ENCODE measurements at regions not wholly inside any gene's neighbourhood (a gene's known extent, or its start where the extent isn't known, plus 50 kb on each side); places are given as distances from the start of the nearest gene placed in this dataset.

DNA sequence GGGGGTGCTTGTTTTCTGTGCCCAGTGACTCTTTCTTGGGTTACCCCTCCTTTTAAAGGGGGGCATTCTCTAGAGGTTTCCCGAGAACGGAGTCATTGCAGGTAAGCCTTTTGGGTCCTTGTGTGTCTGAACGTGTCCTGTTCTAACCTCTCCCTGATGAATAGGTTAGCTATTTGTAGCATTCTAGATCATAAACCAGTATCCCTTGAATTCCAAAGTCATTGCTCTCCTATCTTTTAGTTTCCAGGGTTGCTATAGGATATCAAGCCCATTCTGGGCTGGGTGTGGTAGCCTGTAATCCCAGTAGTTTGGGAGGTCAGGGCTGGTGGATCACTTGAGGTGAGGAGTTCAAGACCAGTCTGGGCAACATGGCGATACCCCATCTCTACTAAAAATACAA, 65.9 kb upstream of the YWHAQ start:
- Histone ChIP-seq H3K9me3 (no peaks in the 10 kb centered on the region), H3K4me3 (no peak overlapping the region), H3K27me3 (no peaks in the 10 kb centered on the region), H3K4me1 (peaks cover 0 to 5% (median 0%) of the 10 kb centered on the region in 4 donors), H3K27ac (no peak overlapping the region), H3K36me3 (no peaks in the 10 kb centered on the region)
- intact Hi-C loops (cut with DNase I): no loop called here
- DNase-seq (no peak), ATAC-seq (no peak)
- 80% methylated on average over 1 of the region's 4 CpGs for WGBS (ENCODE audit: insufficient coverage, low coverage, low lambda C conversion rate, missing lambda C conversion rate)
- TF ChIP-seq POLR2A (IDR thresholded peaks at IDR 0.05) (no peak), CTCF (IDR thresholded peaks at IDR 0.05) (no peak)

- DNase-seq (no peak), ATAC-seq (peak; percentile 42 to 90 (median 72))
- Histone ChIP-seq H3K27me3 (no peaks in the 10 kb centered on the region), H3K36me3 (no peaks in the 10 kb centered on the region), H3K27ac (no peak overlapping the region), H3K4me3 (no peak overlapping the region), H3K4me1 (peaks cover 0 to 5% (median 0%) of the 10 kb centered on the region in 4 donors), H3K9me3 (no peaks in the 10 kb centered on the region)
- WGBS (ENCODE audit: insufficient coverage, low coverage, low lambda C conversion rate, missing lambda C conversion rate): 26% methylated on average over 5 of the region's 5 CpGs
- intact Hi-C loops (cut with DNase I): no loop called here
- TF ChIP-seq POLR2A (IDR thresholded peaks at IDR 0.05): no peak
- no peak for TF ChIP-seq CTCF (IDR thresholded peaks at IDR 0.05)
These were observed 67.1 kb upstream of the YWHAQ start for GRCh38 chr2:9697909-9698308.

DNA sequence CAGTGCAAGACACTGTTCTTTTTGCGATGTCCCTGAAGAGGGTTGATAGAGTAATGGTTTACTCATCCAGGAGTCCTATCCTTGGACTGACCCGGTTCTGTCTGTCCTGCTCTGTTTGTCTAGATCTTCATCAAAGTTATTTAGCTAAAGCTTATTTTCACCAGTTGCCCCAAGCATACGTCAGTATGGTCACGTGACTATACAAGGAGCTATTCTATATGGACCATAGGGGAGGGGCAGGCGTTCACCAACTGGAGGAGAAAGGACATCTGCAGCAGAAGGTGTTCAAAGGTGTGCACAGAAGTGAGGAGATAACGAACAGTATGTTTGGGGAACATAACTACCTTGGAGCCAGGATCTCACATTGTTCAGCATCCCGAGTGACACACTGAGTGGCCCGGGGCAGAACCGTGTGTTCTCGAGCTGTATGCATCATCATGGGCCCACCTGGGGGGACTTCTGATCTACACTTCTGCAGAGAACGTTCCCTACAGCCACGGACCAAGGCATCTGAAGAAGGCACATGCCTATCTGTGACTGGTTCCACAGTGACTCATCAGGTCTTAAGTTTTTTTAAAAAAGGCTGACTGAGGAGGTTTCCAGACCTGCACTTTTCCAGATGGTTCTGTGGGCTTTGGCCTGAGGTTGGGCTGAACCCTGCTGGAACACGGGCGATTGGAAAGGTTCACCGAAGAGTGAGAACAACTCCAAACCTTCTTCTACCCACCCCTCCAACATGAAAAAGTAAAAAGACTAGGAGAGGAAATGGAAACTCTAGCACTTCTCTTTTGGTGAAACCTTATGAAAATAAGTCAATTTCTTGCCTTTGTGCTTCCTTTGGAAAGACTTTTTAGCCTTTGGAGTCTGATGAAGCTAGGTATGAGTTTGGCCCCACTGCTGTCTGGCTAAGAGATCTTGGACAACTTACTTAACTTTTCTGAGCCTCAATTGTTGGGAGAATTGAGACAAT, 68.6 kb upstream of the YWHAQ start:
- intact Hi-C loops (cut with DNase I): no loop called here
- no peaks in the 10 kb centered on the region for H3K9me3 ChIP-seq
- DNase-seq: no peak
- no peak overlapping the region for H3K4me3 ChIP-seq
- peaks cover 0 to 5% (median 0%) of the 10 kb centered on the region in 4 donors for H3K4me1 ChIP-seq
- no peaks in the 10 kb centered on the region for H3K36me3 ChIP-seq
- WGBS (ENCODE audit: insufficient coverage, low coverage, low lambda C conversion rate, missing lambda C conversion rate): 74% methylated on average over 10 of the region's 15 CpGs
- no peak overlapping the region for H3K27ac ChIP-seq
- H3K27me3 ChIP-seq: no peaks in the 10 kb centered on the region
- ATAC-seq: no peak
- no peak for TF ChIP-seq CTCF (IDR thresholded peaks at IDR 0.05)
- TF ChIP-seq POLR2A (IDR thresholded peaks at IDR 0.05): no peak

- WGBS (ENCODE audit: insufficient coverage, low coverage, low lambda C conversion rate, missing lambda C conversion rate): 69% methylated on average over 4 of the region's 4 CpGs
- H3K9me3 ChIP-seq: no peaks in the 10 kb centered on the region
- peaks cover 0 to 5% (median 0%) of the 10 kb centered on the region in 4 donors for H3K4me1 ChIP-seq
- TF ChIP-seq CTCF (IDR thresholded peaks at IDR 0.05): no peak
- no peak for TF ChIP-seq POLR2A (IDR thresholded peaks at IDR 0.05)
- DNase-seq (no peak), ATAC-seq (no peak)
- H3K27me3 ChIP-seq: no peaks in the 10 kb centered on the region
- no peak overlapping the region for H3K4me3 ChIP-seq
- intact Hi-C loops (cut with DNase I): no loop called here
- H3K27ac ChIP-seq: no peak overlapping the region
- no peaks in the 10 kb centered on the region for H3K36me3 ChIP-seq
These were observed 69.3 kb upstream of the YWHAQ start for GRCh38 chr2:9700109-9700495.

Measured in right lobe of liver (tissue), 6 donors.